ENCODE measurements at regions not wholly inside any gene's neighbourhood (a gene's known extent, or its start where the extent isn't known, plus 50 kb on each side); places are given as distances from the start of the nearest gene placed in this dataset.

GRCh38 chr4:126530996-126531585 lies 1101.7 kb upstream of the INTU start:
- H3K36me3 ChIP-seq (replicated peaks in 1 of 2; ENCODE audit: control insufficient read depth in 1 of 2, insufficient read depth in 2 of 2, low read length in 2 of 2) = no peaks in the 10 kb centered on the region
- ATAC-seq = no peak
- H3K79me2 ChIP-seq (ENCODE audit: insufficient read depth, low read length) = no peaks in the 10 kb centered on the region
- POLR2A ChIA-PET = no interaction called here
- DNase-seq (ENCODE audit: low spot score) = no peak
- in situ Hi-C loops (cut with HindIII; ENCODE audit: extremely low pct_ligation_motif_present, low pct_unique_long_range_greater_than_20kb) = no loop called here
- no peaks in the 10 kb centered on the region for H3K27me3 ChIP-seq (ENCODE audit: control insufficient read depth in 1 of 2, insufficient read depth in 2 of 2, low read length in 2 of 2)
- H2AFZ ChIP-seq (ENCODE audit: low read length) = no peak overlapping the region
- 0 out of 2 replicates have a peak, but pooled peaks cover 2% of the 10 kb centered on the region for H3K9me3 ChIP-seq (ENCODE audit: low read length)
- no peak overlapping the region for H3K4me3 ChIP-seq (replicated peaks in 1 of 3; ENCODE audit: insufficient read depth in 1 of 3, low read depth in 2 of 3, low read length in 3 of 3)
- no peak overlapping the region for H3K9ac ChIP-seq (ENCODE audit: insufficient read depth, low read depth, low read length)
- CTCF ChIA-PET (ENCODE audit: low intra/inter-chr PET ratio, low total read pairs) = no interaction called here
- no peak overlapping the region for H3K4me2 ChIP-seq (ENCODE audit: low read depth, low read length)
- TF ChIP-seq RFX5 (IDR thresholded peaks at IDR 0.05; ENCODE audit: low read depth, low read length) = no peak
- TF ChIP-seq ZFP37 (CRISPR knock-in tag; IDR thresholded peaks at IDR 0.05; ENCODE audit: borderline replicate concordance) = no peak
- no peaks in the 10 kb centered on the region for H3K4me1 ChIP-seq (ENCODE audit: insufficient read depth, low read length)
- BruUV-seq (replicated peaks) = no TSS peak
- no peaks in the 10 kb centered on the region for H4K20me1 ChIP-seq (ENCODE audit: insufficient read depth, low read length)
- intact Hi-C loops (cut with micrococcal nuclease; ENCODE audit: unreplicated experiment) = no loop called here
- no peak overlapping the region for H3K27ac ChIP-seq (ENCODE audit: extremely low read length, insufficient read depth, low read length)
- no peak for FAIRE-seq

GRCh38 chr4:126532527-126532926 lies 1100.2 kb upstream of the INTU start:
- Histone ChIP-seq H3K4me1 (ENCODE audit: insufficient read depth, low read length) (no peaks in the 10 kb centered on the region), H3K27me3 (ENCODE audit: control insufficient read depth in 1 of 2, insufficient read depth in 2 of 2, low read length in 2 of 2) (no peaks in the 10 kb centered on the region), H3K79me2 (ENCODE audit: insufficient read depth, low read length) (no peaks in the 10 kb centered on the region), H3K27ac (ENCODE audit: extremely low read length, insufficient read depth, low read length) (no peak overlapping the region), H3K4me3 (replicated peaks in 1 of 3; ENCODE audit: insufficient read depth in 1 of 3, low read depth in 2 of 3, low read length in 3 of 3) (no peak overlapping the region), H4K20me1 (ENCODE audit: insufficient read depth, low read length) (no peaks in the 10 kb centered on the region), H3K4me2 (ENCODE audit: low read depth, low read length) (no peak overlapping the region), H3K9ac (ENCODE audit: insufficient read depth, low read depth, low read length) (no peak overlapping the region), H3K36me3 (replicated peaks in 1 of 2; ENCODE audit: control insufficient read depth in 1 of 2, insufficient read depth in 2 of 2, low read length in 2 of 2) (no peaks in the 10 kb centered on the region), H3K9me3 (ENCODE audit: low read length) (no peaks in the 10 kb centered on the region), H2AFZ (ENCODE audit: low read length) (no peak overlapping the region)
- POLR2A ChIA-PET = no interaction called here
- TF ChIP-seq MTA3 (CRISPR knock-in tag; IDR thresholded peaks at IDR 0.05) (no peak), ZNF446 (CRISPR knock-in tag; IDR thresholded peaks at IDR 0.05) (no peak), TSC22D2 (CRISPR knock-in tag; IDR thresholded peaks at IDR 0.05; ENCODE audit: borderline replicate concordance) (no peak), PRMT3 (CRISPR knock-in tag; IDR thresholded peaks at IDR 0.05; ENCODE audit: borderline replicate concordance, low read depth) (no peak), ZNF646 (CRISPR knock-in tag; IDR thresholded peaks at IDR 0.05) (no peak), RCOR2 (CRISPR knock-in tag; IDR thresholded peaks at IDR 0.05) (no peak), SKIL (CRISPR knock-in tag; IDR thresholded peaks at IDR 0.05; ENCODE audit: borderline replicate concordance) (no peak), ZEB1 (IDR thresholded peaks at IDR 0.05; ENCODE audit: insufficient replicate concordance, low read depth) (no peak)
- ATAC-seq (no peak), DNase-seq (ENCODE audit: low spot score) (no peak), FAIRE-seq (no peak)
- BruUV-seq (replicated peaks) = no TSS peak
- in situ Hi-C loops (cut with HindIII; ENCODE audit: extremely low pct_ligation_motif_present, low pct_unique_long_range_greater_than_20kb) (no loop called here), intact Hi-C loops (cut with micrococcal nuclease; ENCODE audit: unreplicated experiment) (no loop called here)
- WGBS (ENCODE audit: low lambda C conversion rate) = 5% methylated on average over 1 of the region's 1 CpG
- CTCF ChIA-PET (ENCODE audit: low intra/inter-chr PET ratio, low total read pairs) = no interaction called here
